ENCODE measurements at regions not wholly inside any gene's neighbourhood (a gene's known extent, or its start where the extent isn't known, plus 50 kb on each side); places are given as distances from the start of the nearest gene placed in this dataset.
A peak's percentile ranks its signal among the peaks of the same experiment; 100 is the strongest.
"Not testable (repeated sequence)": the region's sequence is repeated elsewhere in the genome, so short reads cannot be mapped to it uniquely, and the experiment has no call there.

- H3K27me3 Mint-ChIP-seq (ENCODE audit: low read depth), result no peaks in the 10 kb centered on the region
- no peaks in the 10 kb centered on the region for H3K4me1 Mint-ChIP-seq (ENCODE audit: low read depth)
- ATAC-seq (replicated peaks in 1 of 2) (no peak), DNase-seq (no peak)
- H3K27ac Mint-ChIP-seq, result no peak overlapping the region
- H3K9me3 Mint-ChIP-seq, result peaks cover 14 to 16% of the 10 kb centered on the region in 2 donors
- no peak overlapping the region for H3K4me3 Mint-ChIP-seq
- H3K36me3 Mint-ChIP-seq (ENCODE audit: insufficient read depth in 2 of 2), result peaks cover 13 to 14% of the 10 kb centered on the region in 2 donors
These were observed 84.6 kb upstream of the EZR start for GRCh38 chr6:158903801-158904200.

GRCh38 chr6:158900663-158901312 lies 81.6 kb upstream of the EZR start:
- no peak overlapping the region for H3K27ac Mint-ChIP-seq
- H3K9me3 Mint-ChIP-seq, result peaks cover 9 to 11% of the 10 kb centered on the region in 2 donors
- no peak overlapping the region for H3K4me3 Mint-ChIP-seq
- DNase-seq (no peak), ATAC-seq (replicated peaks in 1 of 2) (no peak)
- peaks cover 9 to 12% of the 10 kb centered on the region in 2 donors for H3K36me3 Mint-ChIP-seq (ENCODE audit: insufficient read depth in 2 of 2)
- no peaks in the 10 kb centered on the region for H3K4me1 Mint-ChIP-seq (ENCODE audit: low read depth)
- no peaks in the 10 kb centered on the region for H3K27me3 Mint-ChIP-seq (ENCODE audit: low read depth)

- Mint-ChIP-seq H3K27me3 (ENCODE audit: low read depth) (no peaks in the 10 kb centered on the region), H3K36me3 (ENCODE audit: insufficient read depth in 2 of 2) (no peaks in the 10 kb centered on the region), H3K9me3 (no peaks in the 10 kb centered on the region), H3K4me3 (no peak overlapping the region), H3K27ac (no peak overlapping the region), H3K4me1 (ENCODE audit: low read depth) (no peaks in the 10 kb centered on the region)
- ATAC-seq (replicated peaks in 1 of 2) (no peak), DNase-seq (no peak)
These were observed 78.1 kb upstream of the EZR start for GRCh38 chr6:158897236-158897635.

- H3K4me1 Mint-ChIP-seq (ENCODE audit: low read depth), result no peaks in the 10 kb centered on the region
- no peak for ATAC-seq (replicated peaks in 1 of 2)
- no peaks in the 10 kb centered on the region for H3K9me3 Mint-ChIP-seq
- no peak overlapping the region for H3K27ac Mint-ChIP-seq
- no peaks in the 10 kb centered on the region for H3K36me3 Mint-ChIP-seq (ENCODE audit: insufficient read depth in 2 of 2)
- H3K4me3 Mint-ChIP-seq, result no peak overlapping the region
- no peaks in the 10 kb centered on the region for H3K27me3 Mint-ChIP-seq (ENCODE audit: low read depth)
- DNase-seq, result no peak
These were observed 76.5 kb upstream of the EZR start for GRCh38 chr6:158895661-158896060.

GRCh38 chr6:158894193-158894592 lies 75.0 kb upstream of the EZR start:
- H3K4me3 Mint-ChIP-seq, result no peak overlapping the region
- no peak for DNase-seq
- H3K9me3 Mint-ChIP-seq, result no peaks in the 10 kb centered on the region
- H3K27me3 Mint-ChIP-seq (ENCODE audit: low read depth), result no peaks in the 10 kb centered on the region
- no peaks in the 10 kb centered on the region for H3K4me1 Mint-ChIP-seq (ENCODE audit: low read depth)
- H3K27ac Mint-ChIP-seq, result no peak overlapping the region
- no peaks in the 10 kb centered on the region for H3K36me3 Mint-ChIP-seq (ENCODE audit: insufficient read depth in 2 of 2)
- ATAC-seq (replicated peaks in 1 of 2), result no peak

GRCh38 chr6:158892266-158892665 lies 73.1 kb upstream of the EZR start:
- Mint-ChIP-seq H3K4me3 (no peak overlapping the region), H3K27ac (no peak overlapping the region), H3K9me3 (no peaks in the 10 kb centered on the region), H3K4me1 (ENCODE audit: low read depth) (no peaks in the 10 kb centered on the region), H3K27me3 (ENCODE audit: low read depth) (no peaks in the 10 kb centered on the region), H3K36me3 (ENCODE audit: insufficient read depth in 2 of 2) (peaks cover 0 to 1% of the 10 kb centered on the region in 2 donors)
- ATAC-seq (replicated peaks in 1 of 2) (no peak), DNase-seq (no peak)

GRCh38 chr6:158891560-158891959 lies 72.4 kb upstream of the EZR start:
- not testable (repeated sequence) for H3K27me3 Mint-ChIP-seq (ENCODE audit: low read depth); DNase-seq; H3K27ac Mint-ChIP-seq; H3K4me3 Mint-ChIP-seq; H3K36me3 Mint-ChIP-seq (ENCODE audit: insufficient read depth in 2 of 2); H3K4me1 Mint-ChIP-seq (ENCODE audit: low read depth); ATAC-seq (replicated peaks in 1 of 2); H3K9me3 Mint-ChIP-seq

- H3K4me1 Mint-ChIP-seq (ENCODE audit: low read depth); ATAC-seq (replicated peaks in 1 of 2); DNase-seq; H3K27me3 Mint-ChIP-seq (ENCODE audit: low read depth); H3K27ac Mint-ChIP-seq; H3K4me3 Mint-ChIP-seq; H3K36me3 Mint-ChIP-seq (ENCODE audit: insufficient read depth in 2 of 2); H3K9me3 Mint-ChIP-seq: not testable (repeated sequence)
These were observed 69.0 kb upstream of the EZR start for GRCh38 chr6:158888171-158888570.

GRCh38 chr6:158886346-158886977 lies 67.3 kb upstream of the EZR start:
- not testable (repeated sequence) for H3K4me3 Mint-ChIP-seq; H3K9me3 Mint-ChIP-seq; H3K27ac Mint-ChIP-seq; H3K27me3 Mint-ChIP-seq (ENCODE audit: low read depth); H3K36me3 Mint-ChIP-seq (ENCODE audit: insufficient read depth in 2 of 2); ATAC-seq (replicated peaks in 1 of 2); H3K4me1 Mint-ChIP-seq (ENCODE audit: low read depth); DNase-seq

- not testable (repeated sequence) for ATAC-seq (replicated peaks in 1 of 2); H3K9me3 Mint-ChIP-seq; DNase-seq; H3K27me3 Mint-ChIP-seq (ENCODE audit: low read depth); H3K27ac Mint-ChIP-seq; H3K4me3 Mint-ChIP-seq
- Mint-ChIP-seq H3K36me3 (ENCODE audit: insufficient read depth in 2 of 2) (peaks cover 11 to 19% of the 10 kb centered on the region in 2 donors), H3K4me1 (ENCODE audit: low read depth) (peaks cover 29% of the 10 kb centered on the region)
These were observed 62.7 kb upstream of the EZR start for GRCh38 chr6:158881884-158882283.

- peaks cover 29% of the 10 kb centered on the region for H3K4me1 Mint-ChIP-seq (ENCODE audit: low read depth)
- H3K9me3 Mint-ChIP-seq; DNase-seq; H3K27ac Mint-ChIP-seq; H3K4me3 Mint-ChIP-seq; ATAC-seq (replicated peaks in 1 of 2); H3K27me3 Mint-ChIP-seq (ENCODE audit: low read depth): not testable (repeated sequence)
- peaks cover 11 to 22% of the 10 kb centered on the region in 2 donors for H3K36me3 Mint-ChIP-seq (ENCODE audit: insufficient read depth in 2 of 2)
These were observed 62.1 kb upstream of the EZR start for GRCh38 chr6:158881276-158881675.

GRCh38 chr6:158879180-158879579 lies 60.0 kb upstream of the EZR start:
- peaks cover 11 to 22% of the 10 kb centered on the region in 2 donors for H3K36me3 Mint-ChIP-seq (ENCODE audit: insufficient read depth in 2 of 2)
- no peaks in the 10 kb centered on the region for H3K27me3 Mint-ChIP-seq (ENCODE audit: low read depth)
- H3K27ac Mint-ChIP-seq, result peak overlapping the region; percentile 64
- DNase-seq, result peak; percentile 84 to 86
- peaks cover 29% of the 10 kb centered on the region for H3K4me1 Mint-ChIP-seq (ENCODE audit: low read depth)
- ATAC-seq (replicated peaks in 1 of 2), result peak; percentile 99
- peak overlapping the region; percentile 40 to 74 for H3K4me3 Mint-ChIP-seq
- H3K9me3 Mint-ChIP-seq, result peaks cover 5 to 9% of the 10 kb centered on the region in 2 donors

- peaks cover 5 to 9% of the 10 kb centered on the region in 2 donors for H3K9me3 Mint-ChIP-seq
- peak overlapping the region in 1 of 2 donors; percentile 23 for H3K4me3 Mint-ChIP-seq
- ATAC-seq (replicated peaks in 1 of 2) (no peak), DNase-seq (no peak)
- peaks cover 11 to 22% of the 10 kb centered on the region in 2 donors for H3K36me3 Mint-ChIP-seq (ENCODE audit: insufficient read depth in 2 of 2)
- peaks cover 29% of the 10 kb centered on the region for H3K4me1 Mint-ChIP-seq (ENCODE audit: low read depth)
- peak overlapping the region; percentile 47 for H3K27ac Mint-ChIP-seq
- H3K27me3 Mint-ChIP-seq (ENCODE audit: low read depth), result no peaks in the 10 kb centered on the region
These were observed 58.5 kb upstream of the EZR start for GRCh38 chr6:158877716-158878115.

- DNase-seq, result no peak
- Mint-ChIP-seq H3K9me3 (peaks cover 5 to 9% of the 10 kb centered on the region in 2 donors), H3K4me3 (no peak overlapping the region), H3K27me3 (ENCODE audit: low read depth) (no peaks in the 10 kb centered on the region), H3K36me3 (ENCODE audit: insufficient read depth in 2 of 2) (peaks cover 11 to 22% of the 10 kb centered on the region in 2 donors), H3K4me1 (ENCODE audit: low read depth) (peaks cover 29% of the 10 kb centered on the region), H3K27ac (no peak overlapping the region)
- no peak for ATAC-seq (replicated peaks in 1 of 2)
These were observed 57.7 kb upstream of the EZR start for GRCh38 chr6:158876886-158877285.
